Skeletal muscle tissue (tissue), 4 donors: ENCODE measurements at regions not wholly inside any gene's neighbourhood (a gene's known extent, or its start where the extent isn't known, plus 50 kb on each side); places are given as distances from the start of the nearest gene placed in this dataset. TPM values are rescaled to one million over a fixed set of nuclear protein-coding genes. Genes with fewer than 3 reads are reported as not detected.

Source experiments
- H3K27ac ChIP-seq: one replicate; pipeline ENCODE4 v1.7.0; 2013; ENCODE audit warnings: mild to moderate bottlenecking, low read depth, low read length, inconsistent platforms
- H3K27me3 ChIP-seq, 3 donors: one replicate each; pipeline ENCODE4 v1.7.0; 2013; ENCODE audit warnings: low read length in 3 of 3; ENCODE audit not compliant: control insufficient read depth in 3 of 3, insufficient read depth in 3 of 3
- H3K36me3 ChIP-seq, 3 donors: one replicate each; pipeline ENCODE4 v1.7.0; 2013; ENCODE audit warnings: low read length in 3 of 3; ENCODE audit not compliant: control insufficient read depth in 3 of 3, insufficient read depth in 3 of 3
- H3K4me1 ChIP-seq, 3 donors: one replicate each; pipeline ENCODE4 v1.7.0; 2013; ENCODE audit warnings: low read length in 3 of 3, mild to moderate bottlenecking in 3 of 3; ENCODE audit not compliant: control insufficient read depth in 3 of 3, insufficient read depth in 3 of 3
- H3K4me3 ChIP-seq, 3 donors: one replicate each; pipeline ENCODE4 v1.7.0; 2013; ENCODE audit warnings: low read length in 3 of 3
- H3K9ac ChIP-seq, 3 donors: one replicate each; pipeline ENCODE4 v1.7.0; 2013; ENCODE audit warnings: low read length in 3 of 3, mild to moderate bottlenecking in 3 of 3, moderate library complexity in 2 of 3, low read depth in 1 of 3
- H3K9me3 ChIP-seq, 3 donors: one replicate each; pipeline ENCODE4 v1.7.0; 2013; ENCODE audit warnings: low read length in 3 of 3; ENCODE audit not compliant: control insufficient read depth in 3 of 3
- small RNA-seq: library from RNA; depleted of rRNA; stranded (forward); fragments of <200 nt; gene quantifications from one replicate; pipeline ENCODE3, GENCODE V24; 2014
- donor health status: Osteomylitis.

DNA sequence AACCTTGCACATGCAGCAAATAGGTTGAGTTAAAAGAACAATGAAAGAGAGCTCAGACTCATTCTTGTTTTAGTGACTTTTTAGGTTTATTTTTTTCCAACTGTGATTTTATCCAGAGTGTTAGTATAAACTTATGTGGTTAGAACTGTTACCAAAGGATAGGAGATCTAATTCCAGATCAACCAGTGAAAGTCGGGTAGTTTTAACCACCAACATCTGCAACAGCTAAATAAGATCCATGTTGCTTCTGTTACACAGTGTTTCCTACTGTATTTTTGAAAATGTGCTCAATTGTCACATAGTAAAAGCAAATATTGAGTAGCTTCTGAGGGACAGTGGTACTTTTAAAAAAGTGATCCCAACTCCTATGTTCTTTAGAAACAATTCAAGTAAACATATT, 53.9 kb upstream of the ARGLU1 start:
- H3K27me3 ChIP-seq: peaks cover 0 to 8% (median 0%) of the 10 kb centered on the region in 3 donors
- H3K4me1 ChIP-seq: peaks cover 0 to 5% (median 4%) of the 10 kb centered on the region in 3 donors
- no peaks in the 10 kb centered on the region for H3K9me3 ChIP-seq
- H3K27ac ChIP-seq: no peak overlapping the region
- no peak overlapping the region for H3K4me3 ChIP-seq
- H3K9ac ChIP-seq: no peak overlapping the region
- H3K36me3 ChIP-seq: no peaks in the 10 kb centered on the region

DNA sequence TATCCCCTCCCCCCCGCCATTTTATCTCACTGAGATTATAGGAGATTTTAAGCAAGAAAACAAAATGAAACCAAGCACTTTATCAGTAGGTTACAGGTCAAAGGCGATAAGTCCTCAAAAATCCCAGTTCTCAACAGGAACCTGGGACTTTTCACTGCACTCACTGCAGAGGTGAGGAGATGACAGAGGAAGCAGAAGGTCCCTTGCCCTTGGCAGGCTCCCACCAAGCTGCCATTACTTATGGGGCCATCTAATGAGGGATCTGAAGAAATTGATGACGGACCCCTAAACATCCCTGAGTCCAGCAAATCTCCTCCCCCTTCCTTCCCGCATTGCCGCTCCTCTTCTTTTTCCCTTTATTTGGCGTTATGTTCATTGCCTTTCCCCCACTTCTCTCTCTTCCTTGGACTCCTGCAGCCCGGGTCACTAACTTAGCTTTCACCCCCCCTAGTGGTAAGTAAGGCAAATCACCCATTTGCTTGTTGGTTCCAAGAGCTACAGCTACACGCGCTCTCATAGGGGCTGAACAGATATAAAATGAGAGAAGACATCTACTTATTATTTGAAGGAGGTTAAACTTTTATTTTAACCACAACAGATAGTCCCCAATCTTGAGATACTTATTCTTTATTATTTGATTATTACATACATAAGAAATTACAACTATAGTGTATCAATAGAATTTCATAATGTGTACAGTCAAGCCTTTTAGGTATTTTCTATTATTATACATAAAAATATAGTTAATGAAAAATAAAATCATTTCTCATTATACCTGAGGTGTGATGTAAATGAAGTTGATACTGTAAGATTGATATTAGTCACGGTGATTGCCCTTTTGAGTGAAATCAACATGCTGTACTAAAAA, 52.0 kb upstream of the ARGLU1 start:
- no peak overlapping the region for H3K9ac ChIP-seq
- H3K27ac ChIP-seq: no peak overlapping the region
- peak overlapping the region in 1 of 3 donors; percentile 48 for H3K4me3 ChIP-seq
- H3K36me3 ChIP-seq: no peaks in the 10 kb centered on the region
- H3K9me3 ChIP-seq: no peaks in the 10 kb centered on the region
- H3K4me1 ChIP-seq: peaks cover 0 to 5% (median 4%) of the 10 kb centered on the region in 3 donors
- peaks cover 0 to 5% (median 0%) of the 10 kb centered on the region in 3 donors for H3K27me3 ChIP-seq

Small RNAs in the stretch of these regions (small RNA-seq; reads per million reads assigned to genes)
- gene MIR1267 (not detected), gene SNORD31B (0.14 reads per million)
